ENCODE measurements at regions not wholly inside any gene's neighbourhood (a gene's known extent, or its start where the extent isn't known, plus 50 kb on each side); places are given as distances from the start of the nearest gene placed in this dataset.

- no peak for ATAC-seq
- Histone ChIP-seq H3K27me3 (no peaks in the 10 kb centered on the region), H3K4me1 (peaks cover 0 to 8% (median 0%) of the 10 kb centered on the region in 9 donors), H3K27ac (no peak overlapping the region), H3K9me3 (no peaks in the 10 kb centered on the region), H3K36me3 (no peaks in the 10 kb centered on the region), H3K4me3 (no peak overlapping the region)
- 70 to 71% methylated on average over 2 of the region's 2 CpGs for WGBS, 2 donors
- DNase-seq = no peak
- intact Hi-C loops (cut with DNase I) = no loop called here
- TF ChIP-seq CTCF (IDR thresholded peaks at IDR 0.05) = no peak
These were observed 651.9 kb downstream of the SLC4A3 start for GRCh38 chr2:220279372-220279771.

GRCh38 chr2:220279840-220280239 lies 652.4 kb downstream of the SLC4A3 start:
- no peaks in the 10 kb centered on the region for H3K9me3 ChIP-seq
- H3K27ac ChIP-seq = no peak overlapping the region
- H3K27me3 ChIP-seq = no peaks in the 10 kb centered on the region
- intact Hi-C loops (cut with DNase I) = no loop called here
- no peaks in the 10 kb centered on the region for H3K36me3 ChIP-seq
- H3K4me3 ChIP-seq = no peak overlapping the region
- TF ChIP-seq CTCF (IDR thresholded peaks at IDR 0.05) = no peak
- DNase-seq (no peak), ATAC-seq (no peak)
- peaks cover 0 to 8% (median 0%) of the 10 kb centered on the region in 9 donors for H3K4me1 ChIP-seq

GRCh38 chr2:220280736-220281135 lies 653.3 kb downstream of the SLC4A3 start:
- no peak for TF ChIP-seq CTCF (IDR thresholded peaks at IDR 0.05)
- DNase-seq = no peak
- no peak overlapping the region for H3K4me3 ChIP-seq

GRCh38 chr2:220281771-220282170 lies 654.3 kb downstream of the SLC4A3 start:
- Histone ChIP-seq H3K9me3 (no peaks in the 10 kb centered on the region), H3K27ac (no peak overlapping the region), H3K4me1 (peaks cover 0 to 8% (median 0%) of the 10 kb centered on the region in 9 donors), H3K4me3 (no peak overlapping the region), H3K27me3 (no peaks in the 10 kb centered on the region), H3K36me3 (no peaks in the 10 kb centered on the region)
- TF ChIP-seq CTCF (IDR thresholded peaks at IDR 0.05) = no peak
- WGBS, 2 donors = 54 to 68% methylated on average over 1 of the region's 1 CpG
- DNase-seq (no peak), ATAC-seq (no peak)
- intact Hi-C loops (cut with DNase I) = no loop called here

More at GRCh38 chr2:220280736-220281135, 653.3 kb downstream of the SLC4A3 start:
- WGBS, 2 donors = 87 to 91% methylated on average over 4 of the region's 4 CpGs
- intact Hi-C loops (cut with DNase I) = no loop called here
- Histone ChIP-seq H3K27ac (no peak overlapping the region), H3K4me1 (peaks cover 0 to 8% (median 0%) of the 10 kb centered on the region in 9 donors), H3K36me3 (no peaks in the 10 kb centered on the region), H3K9me3 (no peaks in the 10 kb centered on the region), H3K27me3 (no peaks in the 10 kb centered on the region)
- no peak for ATAC-seq

All from heart right ventricle (tissue), 16 donors.